KMS-11 (cell line): ENCODE measurements at regions not wholly inside any gene's neighbourhood (a gene's known extent, or its start where the extent isn't known, plus 50 kb on each side); places are given as distances from the start of the nearest gene placed in this dataset.
A peak's percentile ranks its signal among the peaks of the same experiment; 100 is the strongest.
"Not testable (repeated sequence)": the region's sequence is repeated elsewhere in the genome, so short reads cannot be mapped to it uniquely, and the experiment has no call there.

Experiments used
- H2AFZ ChIP-seq: fragments of 200-600 bp; sonication (generic); 2 replicates; pipeline ENCODE4 v1.6.1; 2016; ENCODE audit warnings: antibody characterized with exemption, mixed run types, low read depth
- H3K27ac ChIP-seq: fragments of 200-600 bp; sonication (generic); 2 replicates; pipeline ENCODE4 v1.6.1; 2016; ENCODE audit warnings: mild to moderate bottlenecking, mixed run types
- H3K27me3 ChIP-seq: fragments of 200-600 bp; sonication (generic); 2 replicates; pipeline ENCODE4 v1.6.1; 2017; ENCODE audit warnings: mild to moderate bottlenecking, low read depth, mixed run types, moderate library complexity; ENCODE audit not compliant: insufficient read depth
- H3K36me3 ChIP-seq: fragments of 200-600 bp; sonication (generic); 2 replicates; pipeline ENCODE4 v1.6.1; 2017; ENCODE audit warnings: mild to moderate bottlenecking, mixed run types; ENCODE audit not compliant: insufficient read depth
- H3K4me1 ChIP-seq: fragments of 200-600 bp; sonication (generic); 2 replicates; pipeline ENCODE4 v1.6.1; 2016; ENCODE audit warnings: mild to moderate bottlenecking, low read depth, mixed run types; ENCODE audit not compliant: poor library complexity, severe bottlenecking
- H3K4me2 ChIP-seq: fragments of 200-600 bp; sonication (generic); 2 replicates; pipeline ENCODE4 v1.7.0; 2016; ENCODE audit warnings: mild to moderate bottlenecking, mixed run types
- H3K4me3 ChIP-seq: fragments of 200-600 bp; sonication (generic); IDR thresholded peaks from 2 replicates; pipeline ENCODE4 v1.6.1; 2017; ENCODE audit warnings: low read depth, low read length, mixed read lengths; ENCODE audit not compliant: insufficient read depth
- H3K79me2 ChIP-seq: fragments of 200-600 bp; sonication (generic); 2 replicates; pipeline ENCODE4 v1.6.1; 2016; ENCODE audit warnings: low read depth, mixed run types; ENCODE audit not compliant: insufficient read depth
- H3K9ac ChIP-seq: fragments of 200-600 bp; sonication (generic); 2 replicates; pipeline ENCODE4 v1.6.1; 2016; ENCODE audit warnings: mild to moderate bottlenecking, mixed run types
- H4K20me1 ChIP-seq: fragments of 200-600 bp; sonication (generic); 2 replicates; pipeline ENCODE4 v1.6.1; 2016; ENCODE audit warnings: mild to moderate bottlenecking, mixed run types; ENCODE audit not compliant: insufficient read depth
- TF ChIP-seq, protein P1 (sequence below): fragments of 200-600 bp; sonication (generic); conservative IDR thresholded peaks from 2 replicates; pipeline ENCODE4 v1.6.1; 2017; ENCODE audit warnings: low read depth, mild to moderate bottlenecking, antibody characterized with exemption, low read length, moderate library complexity, mixed read lengths

- H2AFZ ChIP-seq: no peak overlapping the region
- H3K9ac ChIP-seq: no peak overlapping the region
- H3K4me3 ChIP-seq: no peak overlapping the region
- TF ChIP-seq, protein P1, sequence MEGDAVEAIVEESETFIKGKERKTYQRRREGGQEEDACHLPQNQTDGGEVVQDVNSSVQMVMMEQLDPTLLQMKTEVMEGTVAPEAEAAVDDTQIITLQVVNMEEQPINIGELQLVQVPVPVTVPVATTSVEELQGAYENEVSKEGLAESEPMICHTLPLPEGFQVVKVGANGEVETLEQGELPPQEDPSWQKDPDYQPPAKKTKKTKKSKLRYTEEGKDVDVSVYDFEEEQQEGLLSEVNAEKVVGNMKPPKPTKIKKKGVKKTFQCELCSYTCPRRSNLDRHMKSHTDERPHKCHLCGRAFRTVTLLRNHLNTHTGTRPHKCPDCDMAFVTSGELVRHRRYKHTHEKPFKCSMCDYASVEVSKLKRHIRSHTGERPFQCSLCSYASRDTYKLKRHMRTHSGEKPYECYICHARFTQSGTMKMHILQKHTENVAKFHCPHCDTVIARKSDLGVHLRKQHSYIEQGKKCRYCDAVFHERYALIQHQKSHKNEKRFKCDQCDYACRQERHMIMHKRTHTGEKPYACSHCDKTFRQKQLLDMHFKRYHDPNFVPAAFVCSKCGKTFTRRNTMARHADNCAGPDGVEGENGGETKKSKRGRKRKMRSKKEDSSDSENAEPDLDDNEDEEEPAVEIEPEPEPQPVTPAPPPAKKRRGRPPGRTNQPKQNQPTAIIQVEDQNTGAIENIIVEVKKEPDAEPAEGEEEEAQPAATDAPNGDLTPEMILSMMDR: no peak
- no peaks in the 10 kb centered on the region for H3K79me2 ChIP-seq
- H3K4me1 ChIP-seq: no peaks in the 10 kb centered on the region
- no peaks in the 10 kb centered on the region for H3K27me3 ChIP-seq
- H3K36me3 ChIP-seq: no peaks in the 10 kb centered on the region
- H3K27ac ChIP-seq: no peak overlapping the region
- H4K20me1 ChIP-seq: no peaks in the 10 kb centered on the region
- no peak overlapping the region for H3K4me2 ChIP-seq
These were observed 87.0 kb upstream of the OLIG3 start for GRCh38 chr6:137581019-137581707.

DNA sequence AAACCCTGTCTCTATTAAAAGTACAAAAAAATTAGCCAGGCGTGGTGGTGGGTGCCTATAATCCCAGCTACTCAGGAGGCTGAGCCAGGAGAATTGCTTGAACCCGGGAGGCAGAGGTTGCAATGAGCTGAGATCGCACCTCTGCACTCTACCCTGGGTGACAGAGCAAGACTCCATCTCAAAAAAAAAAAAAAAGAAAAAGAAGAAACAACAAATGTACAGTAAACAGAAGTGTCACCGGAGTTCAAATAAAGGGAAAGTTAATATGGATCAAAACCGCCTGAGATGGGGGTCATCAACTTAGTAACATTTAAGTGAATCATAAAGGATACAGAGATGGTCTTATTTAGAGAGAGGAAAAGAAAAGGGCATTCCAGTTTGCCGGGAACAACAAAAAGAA, 89.3 kb upstream of the OLIG3 start:
- H3K79me2 ChIP-seq, H3K9ac ChIP-seq, H3K4me1 ChIP-seq, H4K20me1 ChIP-seq, H3K27ac ChIP-seq, H2AFZ ChIP-seq, H3K4me2 ChIP-seq, H3K4me3 ChIP-seq, H3K36me3 ChIP-seq, H3K27me3 ChIP-seq: not testable (repeated sequence)

- Histone ChIP-seq H3K9ac (no peak overlapping the region), H3K36me3 (no peaks in the 10 kb centered on the region), H2AFZ (no peak overlapping the region), H3K4me3 (no peak overlapping the region), H3K27me3 (no peaks in the 10 kb centered on the region), H3K79me2 (no peaks in the 10 kb centered on the region), H3K4me2 (no peak overlapping the region), H3K4me1 (peaks cover 5% of the 10 kb centered on the region), H3K27ac (no peak overlapping the region), H4K20me1 (no peaks in the 10 kb centered on the region)
- TF ChIP-seq, protein P1: no peak
These were observed 94.3 kb upstream of the OLIG3 start for GRCh38 chr6:137588472-137588871.

DNA sequence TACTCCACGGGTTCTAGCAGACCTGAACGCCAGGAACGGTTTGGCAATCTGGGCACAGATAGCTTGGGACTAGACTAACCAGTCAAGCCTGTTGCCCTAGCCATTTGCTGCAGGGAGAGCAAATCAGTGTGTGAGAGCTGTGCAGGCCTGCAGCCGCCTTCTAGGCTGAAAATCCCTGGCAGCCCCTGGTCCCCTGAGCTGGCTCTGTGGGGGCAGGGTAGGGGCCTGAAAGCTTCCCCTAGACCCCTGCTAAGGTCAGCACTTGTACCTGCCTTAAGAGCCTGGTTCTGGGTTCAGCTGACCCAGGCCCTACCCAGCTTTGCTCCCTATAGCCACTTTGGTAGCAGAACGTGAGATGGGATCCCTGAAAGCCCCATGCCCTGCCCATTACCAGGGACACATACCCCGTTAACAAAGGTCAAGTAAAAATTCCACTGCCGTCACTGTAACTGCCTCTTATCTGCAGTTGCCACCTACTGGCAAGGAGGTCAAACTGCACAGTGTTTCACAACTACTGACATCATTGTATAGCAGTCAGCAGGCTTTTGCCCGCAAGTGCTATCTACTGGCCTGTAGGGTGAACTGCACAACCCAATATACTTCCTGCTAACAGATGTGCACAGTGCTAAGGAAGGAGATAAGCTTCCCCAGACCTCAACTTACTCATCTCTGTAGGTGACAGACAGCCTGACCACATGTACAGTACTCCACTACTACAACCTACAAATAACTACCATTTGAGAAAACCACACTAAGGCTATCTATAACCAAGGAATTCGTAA, 95.1 kb upstream of the OLIG3 start:
- Histone ChIP-seq H3K36me3 (no peaks in the 10 kb centered on the region), H3K9ac (no peak overlapping the region)

More for the DNA sequence above, 95.1 kb upstream of the OLIG3 start:
- Histone ChIP-seq H3K4me1 (peaks cover 5% of the 10 kb centered on the region), H4K20me1 (no peaks in the 10 kb centered on the region), H2AFZ (peak overlapping the region; percentile 75), H3K27ac (no peak overlapping the region), H3K79me2 (no peaks in the 10 kb centered on the region), H3K27me3 (no peaks in the 10 kb centered on the region), H3K4me3 (no peak overlapping the region), H3K4me2 (no peak overlapping the region)
- TF ChIP-seq, protein P1: peak; percentile 90
